HG03025 (cell line): ENCODE measurements at regions not wholly inside any gene's neighbourhood (a gene's known extent, or its start where the extent isn't known, plus 50 kb on each side); places are given as distances from the start of the nearest gene placed in this dataset.
"Not testable (repeated sequence)": the region's sequence is repeated elsewhere in the genome, so short reads cannot be mapped to it uniquely, and the experiment has no call there.

Source experiments
- ATAC-seq: cut with Tn5 transposase; IDR thresholded peaks from one replicate; pipeline ENCODE4 v1.9.1; 2021; ENCODE audit warnings: mild to moderate bottlenecking, moderate library complexity; ENCODE audit not compliant: unreplicated experiment, low FRiP score

GRCh38 chr9:2277133-2277532 is 262.0 kb downstream of the SMARCA2 start:
- ATAC-seq = not testable (repeated sequence)

- not testable (repeated sequence) for ATAC-seq
These were observed 262.5 kb downstream of the SMARCA2 start for GRCh38 chr9:2277644-2278043.

DNA sequence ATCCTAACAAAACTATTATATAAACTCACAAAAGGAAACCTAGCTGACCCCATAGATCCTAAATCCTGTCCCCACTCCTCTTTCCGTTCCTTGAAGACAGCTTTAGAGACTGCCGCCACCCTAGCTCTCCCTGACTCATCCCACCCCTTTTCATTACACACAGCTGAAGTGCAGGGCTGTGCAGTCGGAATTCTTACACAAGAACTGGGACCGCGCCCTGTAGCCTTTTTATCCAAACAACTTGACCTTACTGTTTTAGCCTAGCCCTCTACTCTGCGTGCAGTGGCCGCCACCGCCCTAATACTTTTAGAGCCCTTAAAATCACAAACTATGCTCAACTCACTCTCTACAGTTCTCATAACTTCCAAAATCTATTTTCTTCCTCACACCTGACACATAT is 264.0 kb downstream of the SMARCA2 start:
- ATAC-seq = not testable (repeated sequence)

- no peak for ATAC-seq
These were observed 266.1 kb downstream of the SMARCA2 start for GRCh38 chr9:2281031-2281802.

DNA sequence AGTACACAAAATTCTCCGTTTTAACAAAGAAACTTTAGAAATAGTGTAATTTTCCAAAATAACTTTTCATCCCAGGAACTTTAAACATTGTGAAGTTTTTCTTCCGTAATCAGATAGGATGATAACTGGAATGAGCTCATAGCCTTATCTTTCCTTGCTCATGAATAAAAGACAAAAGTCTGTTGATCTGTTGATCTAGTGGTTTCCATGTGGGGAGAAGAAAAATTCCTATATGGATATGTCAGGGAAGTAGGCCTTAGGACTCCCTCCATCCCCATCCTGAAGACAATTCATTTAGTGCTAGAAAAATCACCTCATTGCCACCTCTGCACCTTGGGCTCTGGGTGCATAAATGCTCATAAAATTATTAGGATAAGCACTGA is 266.6 kb downstream of the SMARCA2 start:
- ATAC-seq = no peak

GRCh38 chr9:2284770-2285169 is 269.6 kb downstream of the SMARCA2 start:
- no peak for ATAC-seq

DNA sequence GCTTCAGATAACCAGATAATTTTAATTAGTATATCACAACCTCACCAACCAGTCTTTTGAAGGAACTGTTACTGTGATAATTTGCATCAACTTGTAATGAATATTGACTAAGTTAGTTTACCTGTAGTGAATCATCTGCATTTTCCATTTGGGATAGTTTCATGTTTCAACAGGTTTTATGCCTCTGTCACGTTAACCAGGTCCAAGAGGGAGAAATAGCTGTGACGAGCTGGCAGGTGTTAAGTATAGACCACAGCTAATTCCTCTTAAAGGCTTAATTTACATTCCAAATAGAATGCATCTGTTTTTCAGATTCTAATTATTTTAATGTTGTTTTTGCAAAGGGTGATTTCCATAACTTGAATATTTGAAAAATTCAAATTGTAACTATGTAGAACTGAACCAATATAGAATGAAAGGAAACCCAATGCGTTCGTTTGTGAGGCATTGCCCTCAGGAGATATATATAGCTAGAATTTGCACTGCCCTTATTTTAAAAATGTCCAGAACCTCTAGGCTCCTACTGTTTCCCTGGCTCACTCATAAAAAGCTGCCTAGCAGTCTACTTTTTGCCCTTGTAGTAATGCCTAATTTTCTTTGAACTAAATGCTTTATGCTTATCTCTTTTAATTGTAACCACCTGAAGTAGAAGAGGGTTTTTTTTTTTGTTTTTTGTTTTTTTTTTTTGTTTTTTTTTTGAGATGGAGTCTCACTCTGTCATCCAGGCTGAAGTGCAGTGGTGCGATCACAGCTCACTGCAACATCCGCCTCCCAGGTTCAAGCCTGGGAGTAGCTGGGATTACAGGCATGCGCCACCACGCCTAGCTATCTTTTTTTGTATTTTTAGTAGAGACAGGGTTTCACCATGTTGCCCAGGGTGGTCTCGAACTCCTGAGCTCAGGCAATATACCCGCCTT is 270.5 kb downstream of the SMARCA2 start:
- no peak for ATAC-seq

- no peak for ATAC-seq
These were observed 271.2 kb downstream of the SMARCA2 start for GRCh38 chr9:2286333-2286705.

DNA sequence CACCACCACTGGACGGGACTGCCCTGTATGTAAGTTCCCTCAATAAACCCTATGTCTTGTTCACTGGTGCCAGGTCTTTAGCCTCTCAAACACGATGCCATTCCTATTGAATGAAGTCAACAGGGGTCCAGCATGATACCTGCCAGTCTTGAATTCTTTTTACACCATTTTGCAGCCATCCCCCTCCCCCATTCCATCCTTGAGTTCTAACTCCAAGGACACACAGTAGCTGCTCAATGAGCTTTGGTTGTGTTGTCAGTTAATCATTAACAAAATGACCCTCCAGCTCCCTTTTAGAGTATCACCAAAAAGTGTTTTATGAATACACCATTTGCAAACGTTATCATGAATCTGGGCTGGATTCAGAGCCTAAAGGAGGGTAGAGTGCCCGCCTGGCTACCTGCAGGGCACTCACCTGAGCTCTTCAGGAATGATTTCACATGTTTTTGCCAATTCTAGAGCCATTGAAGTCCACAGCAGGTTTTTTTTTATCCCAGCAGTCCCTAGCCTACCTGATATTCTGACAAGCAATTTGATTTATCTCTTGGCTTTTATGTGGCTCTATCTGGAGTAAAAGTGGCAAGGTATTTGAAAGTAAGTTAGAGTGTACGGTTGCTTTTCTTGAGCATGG is 271.8 kb downstream of the SMARCA2 start:
- ATAC-seq = no peak

GRCh38 chr9:2288309-2288708 is 273.2 kb downstream of the SMARCA2 start:
- ATAC-seq = no peak

GRCh38 chr9:2289263-2289662 is 274.1 kb downstream of the SMARCA2 start:
- ATAC-seq = no peak

DNA sequence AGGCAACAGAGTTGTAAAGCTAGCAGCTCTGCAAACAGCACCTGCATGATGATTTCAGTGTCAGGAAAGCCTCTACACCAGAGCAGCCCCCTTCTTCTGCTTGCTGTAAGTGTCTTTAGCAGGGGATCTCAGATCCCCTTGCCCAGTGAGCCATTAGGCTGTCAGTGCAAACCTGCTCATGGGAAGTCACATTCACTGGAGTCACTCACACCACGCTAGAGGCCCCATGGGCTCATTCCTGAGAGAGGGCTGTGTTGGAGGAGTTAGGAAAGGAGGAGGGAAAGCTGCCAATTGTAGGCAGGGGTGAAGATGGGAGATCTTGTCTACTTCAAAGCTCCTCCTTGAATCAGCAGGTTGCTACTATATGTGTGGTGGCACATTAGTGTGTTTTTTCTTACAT is 275.2 kb downstream of the SMARCA2 start:
- ATAC-seq = no peak

GRCh38 chr9:2291980-2292704 is 277.0 kb downstream of the SMARCA2 start:
- no peak for ATAC-seq

DNA sequence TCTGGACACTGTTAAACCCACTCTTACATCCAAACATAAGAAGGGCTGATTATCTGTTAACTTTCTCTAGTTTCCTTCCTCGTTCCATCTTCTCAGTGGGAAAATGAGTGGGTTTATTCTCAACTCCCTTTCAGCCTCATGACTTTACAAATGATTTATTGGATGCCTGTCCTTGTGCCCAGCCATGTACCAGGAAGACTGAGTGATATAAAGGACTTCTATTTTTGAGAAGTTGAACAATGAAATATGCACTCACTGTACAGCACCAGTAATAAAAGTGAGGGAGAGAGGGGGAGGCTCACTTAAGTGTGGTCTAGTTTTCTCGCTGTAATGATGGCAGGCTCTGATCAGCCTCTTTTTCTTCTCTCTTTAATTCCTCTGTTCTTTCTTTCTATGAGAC is 277.6 kb downstream of the SMARCA2 start:
- ATAC-seq = no peak

DNA sequence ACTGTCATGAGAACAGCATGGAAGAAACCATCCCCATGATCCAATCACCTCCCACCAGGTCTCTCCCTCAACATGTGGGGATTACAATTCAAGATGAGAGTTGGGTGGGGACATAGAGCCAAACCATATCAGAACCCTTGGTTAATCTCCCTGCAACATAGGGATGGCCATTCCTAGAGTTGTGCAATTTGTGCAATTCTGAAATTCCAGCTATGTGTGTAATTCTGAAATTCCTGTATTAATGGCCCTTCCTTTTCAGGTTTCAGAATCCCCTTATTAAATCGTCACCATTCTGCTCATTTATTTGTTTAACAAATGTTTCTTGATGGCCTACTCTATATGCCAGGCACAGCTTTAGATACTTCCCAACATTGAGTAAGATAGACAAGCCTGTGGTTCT is 282.6 kb downstream of the SMARCA2 start:
- ATAC-seq = no peak

- ATAC-seq = no peak
These were observed 283.1 kb downstream of the SMARCA2 start for GRCh38 chr9:2298217-2298616.

- ATAC-seq = no peak
These were observed 284.2 kb downstream of the SMARCA2 start for GRCh38 chr9:2299156-2299842.

DNA sequence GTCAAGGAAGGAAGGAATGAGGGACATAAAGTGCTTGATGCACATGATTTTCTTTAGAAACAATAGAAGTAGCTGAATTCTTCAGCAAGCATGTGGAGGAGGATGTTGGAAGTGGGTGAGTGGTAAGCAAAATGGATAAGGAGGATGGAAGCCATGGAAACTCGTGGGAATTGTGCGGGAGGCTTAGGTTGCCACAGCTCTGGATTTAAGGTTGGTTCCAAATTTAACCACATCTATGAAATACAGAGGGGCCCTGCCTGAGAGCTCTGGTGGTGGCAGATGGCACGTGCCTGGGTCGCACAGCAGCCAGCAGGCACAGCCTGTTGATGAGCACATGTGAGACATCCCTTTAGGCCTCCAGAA is 284.7 kb downstream of the SMARCA2 start:
- ATAC-seq = no peak

DNA sequence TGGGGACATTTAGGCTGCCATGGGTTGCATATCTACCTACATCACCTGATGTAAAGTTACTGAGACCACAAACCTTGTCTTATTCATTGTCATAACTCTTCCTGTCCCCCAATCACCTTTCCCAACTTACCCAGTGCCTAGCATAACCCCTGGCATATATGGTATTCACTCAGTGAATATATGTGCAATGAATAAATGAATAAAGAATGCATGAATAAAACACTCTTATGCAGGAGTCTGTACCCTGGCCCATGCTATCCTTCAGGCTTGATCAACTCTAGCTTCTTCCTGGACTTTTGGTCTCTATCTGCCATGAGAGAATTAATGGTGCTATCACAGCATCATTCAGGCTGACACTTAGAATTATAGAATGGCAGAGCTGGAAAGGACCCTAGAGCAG is 285.2 kb downstream of the SMARCA2 start:
- no peak for ATAC-seq

DNA sequence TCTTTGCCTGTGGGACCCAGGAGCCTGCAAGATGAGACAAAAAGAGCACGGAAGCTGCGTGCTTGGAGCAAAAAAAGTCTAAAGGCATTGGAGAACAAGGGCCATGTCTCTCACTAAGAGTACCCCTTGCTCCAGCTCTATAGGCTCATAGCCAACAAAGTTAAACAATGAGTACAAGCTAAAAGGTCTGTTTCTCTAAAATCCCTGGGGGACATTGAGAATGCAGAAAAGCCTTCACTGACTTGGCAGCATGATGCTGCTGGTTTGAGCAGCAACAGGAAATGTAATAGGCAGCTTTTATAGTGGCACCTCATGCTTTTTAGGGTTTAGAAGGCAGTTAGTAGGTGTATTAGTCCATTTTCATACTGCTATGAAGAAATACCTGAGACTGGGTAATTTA is 287.5 kb downstream of the SMARCA2 start:
- ATAC-seq = no peak
